ENCODE measurements at regions not wholly inside any gene's neighbourhood (a gene's known extent, or its start where the extent isn't known, plus 50 kb on each side); places are given as distances from the start of the nearest gene placed in this dataset.
"Not testable (repeated sequence)": the region's sequence is repeated elsewhere in the genome, so short reads cannot be mapped to it uniquely, and the experiment has no call there.

DNA sequence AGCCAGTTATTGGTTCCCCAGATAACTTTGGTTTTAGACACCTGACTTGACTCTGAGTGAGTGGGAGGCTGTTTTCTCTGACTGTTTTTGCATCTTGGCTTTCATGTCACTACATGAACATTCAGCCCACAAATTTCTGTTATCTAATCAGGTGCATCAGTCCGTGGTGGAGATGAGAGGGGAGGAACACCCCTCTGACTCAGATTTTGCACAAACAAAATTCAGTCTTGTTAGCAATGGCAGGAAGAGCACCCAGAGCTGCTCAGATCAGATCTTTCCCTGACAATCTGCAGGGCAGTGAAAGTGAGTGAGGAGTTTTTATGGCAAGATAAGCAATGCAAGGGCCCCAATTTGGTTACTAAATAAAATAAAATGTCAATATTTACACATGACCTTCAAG is 307.2 kb upstream of the NOTCH2NLA start:
- TF ChIP-seq, protein P1, sequence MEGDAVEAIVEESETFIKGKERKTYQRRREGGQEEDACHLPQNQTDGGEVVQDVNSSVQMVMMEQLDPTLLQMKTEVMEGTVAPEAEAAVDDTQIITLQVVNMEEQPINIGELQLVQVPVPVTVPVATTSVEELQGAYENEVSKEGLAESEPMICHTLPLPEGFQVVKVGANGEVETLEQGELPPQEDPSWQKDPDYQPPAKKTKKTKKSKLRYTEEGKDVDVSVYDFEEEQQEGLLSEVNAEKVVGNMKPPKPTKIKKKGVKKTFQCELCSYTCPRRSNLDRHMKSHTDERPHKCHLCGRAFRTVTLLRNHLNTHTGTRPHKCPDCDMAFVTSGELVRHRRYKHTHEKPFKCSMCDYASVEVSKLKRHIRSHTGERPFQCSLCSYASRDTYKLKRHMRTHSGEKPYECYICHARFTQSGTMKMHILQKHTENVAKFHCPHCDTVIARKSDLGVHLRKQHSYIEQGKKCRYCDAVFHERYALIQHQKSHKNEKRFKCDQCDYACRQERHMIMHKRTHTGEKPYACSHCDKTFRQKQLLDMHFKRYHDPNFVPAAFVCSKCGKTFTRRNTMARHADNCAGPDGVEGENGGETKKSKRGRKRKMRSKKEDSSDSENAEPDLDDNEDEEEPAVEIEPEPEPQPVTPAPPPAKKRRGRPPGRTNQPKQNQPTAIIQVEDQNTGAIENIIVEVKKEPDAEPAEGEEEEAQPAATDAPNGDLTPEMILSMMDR (IDR thresholded peaks at IDR 0.05; ENCODE audit: low read depth, low read length) = not testable (repeated sequence)
- TF ChIP-seq, protein P2, sequence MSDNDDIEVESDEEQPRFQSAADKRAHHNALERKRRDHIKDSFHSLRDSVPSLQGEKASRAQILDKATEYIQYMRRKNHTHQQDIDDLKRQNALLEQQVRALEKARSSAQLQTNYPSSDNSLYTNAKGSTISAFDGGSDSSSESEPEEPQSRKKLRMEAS (IDR thresholded peaks at IDR 0.05; ENCODE audit: low read depth, low read length) = not testable (repeated sequence)
- not testable (repeated sequence) for TF ChIP-seq POLR2A (IDR thresholded peaks at IDR 0.05; ENCODE audit: extremely low read depth, insufficient read length); MYC (IDR thresholded peaks at IDR 0.05; ENCODE audit: low read depth, low read length)
